ENCODE measurements at regions not wholly inside any gene's neighbourhood (a gene's known extent, or its start where the extent isn't known, plus 50 kb on each side); places are given as distances from the start of the nearest gene placed in this dataset.

GRCh38 chr11:80281194-80281593 lies 840.4 kb upstream of the TENM4 start:
- Histone ChIP-seq H3K27ac (ENCODE audit: control insufficient read depth, insufficient read depth) (no peak overlapping the region), H3K9me3 (replicated peaks; ENCODE audit: control insufficient read depth, insufficient read depth, low read length) (no peaks in the 10 kb centered on the region), H3K9ac (ENCODE audit: control insufficient read depth, insufficient read depth, low read length) (no peak overlapping the region), H3K4me2 (ENCODE audit: control insufficient read depth, insufficient read depth) (no peak overlapping the region), H4K20me1 (ENCODE audit: control insufficient read depth, insufficient read depth) (no peaks in the 10 kb centered on the region), H3K36me3 (ENCODE audit: control insufficient read depth in 2 of 2, insufficient read depth in 2 of 2, low read length in 1 of 2) (no peaks in the 10 kb centered on the region), H3K27me3 (replicated peaks in 1 of 2; ENCODE audit: control insufficient read depth in 2 of 2, insufficient read depth in 2 of 2, low read length in 1 of 2) (no peaks in the 10 kb centered on the region), H3K79me2 (ENCODE audit: control insufficient read depth, insufficient read depth, low read length) (no peaks in the 10 kb centered on the region), H3K4me1 (ENCODE audit: control insufficient read depth, insufficient read depth, low read length) (no peaks in the 10 kb centered on the region), H2AFZ (ENCODE audit: control insufficient read depth, low read depth, low read length) (no peak overlapping the region), H3K4me3 (no peak overlapping the region)
- in situ Hi-C loops (cut with MboI) (no loop called here), intact Hi-C loops (cut with micrococcal nuclease; ENCODE audit: unreplicated experiment) (no loop called here)
- ChIA-PET CTCF (interaction anchor here (0.7 kb wide), 1 partner anchor 1078 kb away, joined by 3 read pairs; no protein-coding TSS in a partner anchor), SMC1A (ENCODE audit: uncharacterized antibody, unreplicated experiment) (no interaction called here), RAD21 (ENCODE audit: unreplicated experiment) (no interaction called here), POLR2A (no interaction called here)
- FAIRE-seq: no peak
- no peak for TF ChIP-seq CREM (IDR thresholded peaks at IDR 0.05; ENCODE audit: low read depth)
- TF ChIP-seq RBBP5 (conservative IDR thresholded peaks at IDR 0.05): no peak
- TF ChIP-seq RCOR1 (conservative IDR thresholded peaks at IDR 0.05; ENCODE audit: low read depth, low read length): no peak
- TF ChIP-seq HCFC1 (IDR thresholded peaks at IDR 0.05; ENCODE audit: low read length): no peak
- TF ChIP-seq PAX5 (IDR thresholded peaks at IDR 0.05; ENCODE audit: borderline replicate concordance, low read depth, low read length): no peak
- TF ChIP-seq MEF2A (IDR thresholded peaks at IDR 0.05; ENCODE audit: insufficient read depth, low read depth, low read length): no peak
- no peak for TF ChIP-seq MYB (IDR thresholded peaks at IDR 0.05; ENCODE audit: borderline replicate concordance, low read depth, low read length)
- no peak for TF ChIP-seq SRF (IDR thresholded peaks at IDR 0.05; ENCODE audit: low read depth in 2 of 2, low read length in 2 of 2)
- TF ChIP-seq SMAD1 (IDR thresholded peaks at IDR 0.05; ENCODE audit: low read depth, partially characterized antibody): no peak
- no peak for TF ChIP-seq KDM1A (IDR thresholded peaks at IDR 0.05; ENCODE audit: borderline replicate concordance)
- TF ChIP-seq TCF7 (IDR thresholded peaks at IDR 0.05; ENCODE audit: borderline replicate concordance): no peak
- TF ChIP-seq MYC (IDR thresholded peaks at IDR 0.05; ENCODE audit: insufficient read depth, insufficient read length, insufficient replicate concordance, low read length, severe bottlenecking): no peak
- TF ChIP-seq BCL11A (IDR thresholded peaks at IDR 0.05; ENCODE audit: low read depth, low read length): no peak
- no peak for TF ChIP-seq RUNX3 (IDR thresholded peaks at IDR 0.05; ENCODE audit: low read length)
- TF ChIP-seq, protein P1, sequence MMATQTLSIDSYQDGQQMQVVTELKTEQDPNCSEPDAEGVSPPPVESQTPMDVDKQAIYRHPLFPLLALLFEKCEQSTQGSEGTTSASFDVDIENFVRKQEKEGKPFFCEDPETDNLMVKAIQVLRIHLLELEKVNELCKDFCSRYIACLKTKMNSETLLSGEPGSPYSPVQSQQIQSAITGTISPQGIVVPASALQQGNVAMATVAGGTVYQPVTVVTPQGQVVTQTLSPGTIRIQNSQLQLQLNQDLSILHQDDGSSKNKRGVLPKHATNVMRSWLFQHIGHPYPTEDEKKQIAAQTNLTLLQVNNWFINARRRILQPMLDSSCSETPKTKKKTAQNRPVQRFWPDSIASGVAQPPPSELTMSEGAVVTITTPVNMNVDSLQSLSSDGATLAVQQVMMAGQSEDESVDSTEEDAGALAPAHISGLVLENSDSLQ (IDR thresholded peaks at IDR 0.05): no peak
- no peak for TF ChIP-seq IRF4 (IDR thresholded peaks at IDR 0.05; ENCODE audit: low read depth, low read length)
- TF ChIP-seq ZBTB40 (IDR thresholded peaks at IDR 0.05; ENCODE audit: borderline replicate concordance): no peak
- ATAC-seq: no peak
- whole genome bisulfite sequencing (ENCODE audit: insufficient coverage, insufficient replicate concordance, low lambda C conversion rate, missing lambda C conversion rate): 0% methylated on average over 1 of the region's 1 CpG
- no peak for DNase-seq (ENCODE audit: low read depth, low spot score)
- BruUV-seq (replicated peaks): no TSS peak
